NCI-H1417 (cell line): ENCODE measurements at regions not wholly inside any gene's neighbourhood (a gene's known extent, or its start where the extent isn't known, plus 50 kb on each side); places are given as distances from the start of the nearest gene placed in this dataset.
"Not testable (repeated sequence)": the region's sequence is repeated elsewhere in the genome, so short reads cannot be mapped to it uniquely, and the experiment has no call there.

Experiments
- DNase-seq, 3 experiments: peaks; one replicate each; lab custom pipeline; 2025; lab: John Stamatoyannopoulos, UW

DNA sequence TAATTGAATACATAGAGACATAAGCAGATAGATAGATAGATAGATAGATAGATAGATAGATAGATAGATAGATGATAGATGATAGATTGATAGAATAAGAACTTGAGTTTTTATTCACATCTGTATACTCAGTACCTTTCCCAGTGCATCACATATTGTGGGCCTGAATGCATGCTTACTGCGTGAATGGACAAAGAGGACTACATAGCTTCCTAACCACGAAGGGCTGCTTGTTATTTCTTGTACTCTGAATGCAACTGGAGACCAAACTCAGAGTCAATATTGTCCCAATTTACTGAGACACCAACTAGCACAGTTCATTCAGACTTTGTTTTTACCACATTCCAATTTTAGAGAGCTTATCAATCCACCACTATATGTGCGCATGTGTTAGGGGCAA lies 422.9 kb upstream of the GRM7 start:
- DNase-seq: no peak

GRCh38 chr3:6439226-6439625 lies 421.7 kb upstream of the GRM7 start:
- peak; percentile 4 to 24 (median 24) for DNase-seq

GRCh38 chr3:6439824-6440223 lies 421.1 kb upstream of the GRM7 start:
- DNase-seq: no peak

GRCh38 chr3:6444888-6445658 lies 415.8 kb upstream of the GRM7 start:
- DNase-seq: no peak

DNA sequence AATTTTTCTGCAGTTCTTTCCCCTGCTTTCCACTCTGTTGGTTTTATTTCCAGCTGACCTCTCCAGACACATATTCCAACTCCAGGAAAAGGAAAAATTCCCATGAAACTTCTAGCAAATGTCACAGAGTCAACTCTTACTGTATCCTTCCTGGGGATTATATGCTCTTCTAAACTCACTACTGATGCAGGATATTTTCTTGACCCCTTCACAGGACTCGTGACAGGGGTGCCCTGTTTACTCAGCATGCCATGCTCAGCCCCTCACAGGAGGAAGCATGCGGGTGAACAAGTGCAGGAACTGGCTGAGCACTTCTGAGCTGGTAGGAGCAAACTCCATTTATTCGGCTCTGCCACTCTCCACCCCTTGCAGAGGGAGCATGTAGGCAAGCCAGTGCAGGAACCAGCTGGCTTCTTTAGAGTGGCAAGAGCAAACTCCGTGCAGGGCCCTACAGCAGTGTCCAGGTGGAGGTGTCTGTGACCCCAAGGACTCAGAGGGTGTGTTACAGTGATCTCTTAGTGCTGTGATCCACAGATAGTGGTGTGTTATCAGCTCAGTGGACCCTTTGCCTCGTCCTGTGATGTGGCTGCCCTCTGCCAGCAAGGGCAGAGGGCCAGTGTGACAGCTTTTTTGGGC lies 413.6 kb upstream of the GRM7 start:
- no peak for DNase-seq

- no peak for DNase-seq
These were observed 412.9 kb upstream of the GRM7 start for GRCh38 chr3:6448011-6448410.

GRCh38 chr3:6449099-6449498 lies 411.8 kb upstream of the GRM7 start:
- DNase-seq: no peak

DNA sequence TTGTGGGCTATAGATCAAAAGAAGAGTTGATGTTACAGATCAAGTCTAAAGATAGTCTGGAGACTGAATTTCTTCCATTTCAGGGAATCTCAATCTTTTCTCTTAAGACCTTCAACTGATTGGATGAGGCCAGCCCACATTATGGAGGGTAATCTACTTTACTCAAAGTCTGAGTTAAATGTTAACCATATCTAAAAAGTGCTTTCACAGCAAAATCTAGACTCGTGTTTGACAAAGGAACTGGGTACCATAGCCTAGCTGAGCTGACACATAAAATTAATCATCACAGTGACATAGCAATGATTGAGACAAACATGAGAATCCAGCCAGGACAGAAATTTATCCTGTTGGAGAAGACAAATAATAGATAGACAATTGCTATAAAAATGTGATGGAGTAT lies 407.9 kb upstream of the GRM7 start:
- no peak for DNase-seq

DNA sequence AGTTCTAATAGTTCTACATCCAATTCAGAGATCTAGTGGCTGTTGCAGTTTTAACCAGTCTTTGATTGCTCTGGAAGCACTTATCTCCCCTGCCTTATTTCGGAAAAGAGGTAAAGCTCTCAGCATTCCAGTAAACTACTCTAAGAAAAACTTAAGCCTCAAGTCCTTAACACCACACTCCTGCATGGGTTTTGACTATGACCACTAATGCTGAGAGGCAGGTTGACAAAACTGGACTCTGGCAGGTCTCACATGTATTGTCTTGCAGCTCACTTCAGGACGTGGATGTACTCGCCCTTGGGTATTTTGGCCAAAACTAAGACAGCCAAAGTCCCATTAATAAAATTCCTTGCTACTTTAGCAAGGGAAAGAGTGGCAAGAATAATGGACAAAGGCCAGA lies 405.9 kb upstream of the GRM7 start:
- DNase-seq: no peak

- DNase-seq: no peak
These were observed 393.7 kb upstream of the GRM7 start for GRCh38 chr3:6467186-6467585.

- DNase-seq: no peak
These were observed 392.3 kb upstream of the GRM7 start for GRCh38 chr3:6468589-6468988.

- DNase-seq: no peak
These were observed 389.2 kb upstream of the GRM7 start for GRCh38 chr3:6471744-6472143.

DNA sequence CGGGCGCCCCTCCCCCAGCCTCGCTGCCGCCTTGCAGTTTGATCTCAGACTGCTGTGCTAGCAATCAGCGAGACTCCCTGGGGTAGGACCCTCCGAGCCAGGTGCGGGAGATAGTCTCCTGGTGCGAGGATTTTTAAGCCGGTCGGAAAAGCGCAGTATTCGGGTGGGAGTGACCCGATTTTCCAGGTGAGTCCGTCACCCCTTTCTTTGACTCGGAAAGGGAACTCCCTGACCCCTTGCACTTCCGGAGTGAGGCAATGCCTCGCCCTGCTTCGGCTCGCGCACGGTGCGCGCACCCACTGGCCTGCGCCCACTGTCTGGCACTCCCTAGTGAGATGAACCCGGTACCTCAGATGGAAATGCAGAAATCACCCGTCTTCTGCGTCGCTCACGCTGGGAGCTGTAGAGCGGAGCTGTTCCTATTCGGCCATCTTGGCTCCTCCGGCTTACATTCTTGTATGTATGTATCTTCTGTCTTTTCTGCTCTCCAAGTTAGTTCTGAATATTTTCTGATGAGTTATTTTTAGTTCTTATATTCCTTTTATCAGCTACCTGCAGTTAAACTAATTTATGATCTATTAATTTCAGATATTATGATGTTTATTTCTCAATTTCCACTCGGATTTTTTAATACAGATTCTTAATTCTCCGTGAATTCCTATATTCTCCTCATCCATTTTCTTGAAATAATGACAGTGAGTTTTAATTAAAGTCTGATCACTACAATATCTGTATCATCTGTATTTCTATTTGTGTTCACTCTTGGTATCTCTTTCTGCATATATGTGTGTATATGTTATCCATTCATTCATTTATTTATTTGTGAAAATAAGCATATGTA lies 370.2 kb upstream of the GRM7 start:
- DNase-seq: not testable (repeated sequence)

- no peak for DNase-seq
These were observed 369.1 kb upstream of the GRM7 start for GRCh38 chr3:6491768-6492167.

GRCh38 chr3:6492306-6492705 lies 368.6 kb upstream of the GRM7 start:
- no peak for DNase-seq

GRCh38 chr3:6498944-6499343 lies 362.0 kb upstream of the GRM7 start:
- DNase-seq: not testable (repeated sequence)

DNA sequence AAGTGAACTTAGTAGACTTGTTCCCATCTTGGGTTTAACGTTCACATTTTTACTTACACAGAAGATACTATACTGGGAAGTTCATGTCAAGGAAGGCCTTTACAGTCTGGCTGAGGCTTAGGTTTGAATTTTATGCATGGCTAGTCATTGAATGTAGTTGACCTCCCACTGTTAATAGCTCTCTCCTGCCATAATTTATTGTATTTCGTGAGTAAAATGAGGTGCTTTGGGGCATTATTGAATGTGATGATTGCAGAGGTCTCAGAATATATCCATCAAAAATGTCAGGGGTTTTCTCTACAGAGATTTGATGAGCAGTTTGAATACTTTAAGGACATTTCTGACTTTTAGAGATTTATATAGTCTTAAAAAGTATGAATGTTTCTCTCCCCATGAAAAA lies 356.6 kb upstream of the GRM7 start:
- peak in 2 of 3 experiments; percentile 0 to 36 for DNase-seq

DNA sequence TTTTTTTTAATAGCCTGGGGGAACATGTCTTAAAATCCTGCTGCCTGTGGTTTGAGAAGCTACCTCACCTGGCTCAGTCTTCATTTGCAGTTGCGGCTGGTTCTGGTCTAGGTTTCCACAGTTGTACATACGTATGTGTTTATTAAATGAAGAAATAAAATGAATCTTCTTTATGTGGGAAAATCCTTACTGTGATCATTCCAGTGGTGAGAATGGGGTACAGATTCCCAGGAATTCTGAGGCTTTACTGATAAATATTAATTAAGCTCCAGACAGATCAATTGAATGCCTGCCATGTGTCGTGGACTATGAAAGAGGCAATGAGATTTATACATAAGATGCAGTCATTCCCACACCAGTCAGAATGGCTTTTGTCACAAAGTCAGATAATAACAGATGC lies 356.1 kb upstream of the GRM7 start:
- DNase-seq: peak in 1 of 3 experiments; percentile 11

GRCh38 chr3:6508410-6508759 lies 352.5 kb upstream of the GRM7 start:
- DNase-seq: no peak

GRCh38 chr3:6509576-6509975 lies 351.3 kb upstream of the GRM7 start:
- DNase-seq: no peak

- DNase-seq: no peak
These were observed 350.2 kb upstream of the GRM7 start for GRCh38 chr3:6510713-6511112.

- DNase-seq: peak; percentile 37 to 76 (median 45)
These were observed 348.6 kb upstream of the GRM7 start for GRCh38 chr3:6512172-6512800.
